ENCODE measurements at regions not wholly inside any gene's neighbourhood (a gene's known extent, or its start where the extent isn't known, plus 50 kb on each side); places are given as distances from the start of the nearest gene placed in this dataset.

- TF ChIP-seq, protein P1, sequence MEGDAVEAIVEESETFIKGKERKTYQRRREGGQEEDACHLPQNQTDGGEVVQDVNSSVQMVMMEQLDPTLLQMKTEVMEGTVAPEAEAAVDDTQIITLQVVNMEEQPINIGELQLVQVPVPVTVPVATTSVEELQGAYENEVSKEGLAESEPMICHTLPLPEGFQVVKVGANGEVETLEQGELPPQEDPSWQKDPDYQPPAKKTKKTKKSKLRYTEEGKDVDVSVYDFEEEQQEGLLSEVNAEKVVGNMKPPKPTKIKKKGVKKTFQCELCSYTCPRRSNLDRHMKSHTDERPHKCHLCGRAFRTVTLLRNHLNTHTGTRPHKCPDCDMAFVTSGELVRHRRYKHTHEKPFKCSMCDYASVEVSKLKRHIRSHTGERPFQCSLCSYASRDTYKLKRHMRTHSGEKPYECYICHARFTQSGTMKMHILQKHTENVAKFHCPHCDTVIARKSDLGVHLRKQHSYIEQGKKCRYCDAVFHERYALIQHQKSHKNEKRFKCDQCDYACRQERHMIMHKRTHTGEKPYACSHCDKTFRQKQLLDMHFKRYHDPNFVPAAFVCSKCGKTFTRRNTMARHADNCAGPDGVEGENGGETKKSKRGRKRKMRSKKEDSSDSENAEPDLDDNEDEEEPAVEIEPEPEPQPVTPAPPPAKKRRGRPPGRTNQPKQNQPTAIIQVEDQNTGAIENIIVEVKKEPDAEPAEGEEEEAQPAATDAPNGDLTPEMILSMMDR (conservative IDR thresholded peaks at IDR 0.05; ENCODE audit: low read length) = no peak
- TF ChIP-seq EZH2phosphoT487 (IDR thresholded peaks at IDR 0.05; ENCODE audit: borderline replicate concordance, low read depth, low read length) = no peak
Observed at GRCh38 chr5:62896121-62896893, 317.7 kb downstream of the LRRC70 start.
